Liver (tissue), 3 donors: ENCODE measurements at regions not wholly inside any gene's neighbourhood (a gene's known extent, or its start where the extent isn't known, plus 50 kb on each side); places are given as distances from the start of the nearest gene placed in this dataset.

Experiments
- EGR1 ChIP-seq, 2 donors: IDR thresholded peaks; 2 replicates each; pipeline ENCODE4 v1.6.1; 2016 to 2018; ENCODE audit warnings: antibody characterized with exemption in 2 of 2, low read depth in 2 of 2
- HNF4A ChIP-seq, 2 donors: conservative IDR thresholded peaks; 2 replicates each; pipeline ENCODE4 v1.6.1; 2016; ENCODE audit warnings: antibody characterized with exemption in 2 of 2, mild to moderate bottlenecking in 2 of 2
- JUND ChIP-seq, 2 donors: IDR thresholded peaks; 2 replicates each; pipeline ENCODE4 v1.6.1; 2016; ENCODE audit warnings: antibody characterized with exemption in 2 of 2
- NR2F2 ChIP-seq: IDR thresholded peaks from 2 replicates; pipeline ENCODE4 v1.6.1; 2016; ENCODE audit warnings: antibody characterized with exemption
- RAD21 ChIP-seq, 2 donors: IDR thresholded peaks; 2 replicates each; pipeline ENCODE4 v1.6.1; 2016; ENCODE audit warnings: antibody characterized with exemption in 2 of 2, mild to moderate bottlenecking in 2 of 2
- SP1 ChIP-seq: IDR thresholded peaks from 2 replicates; pipeline ENCODE4 v1.6.1; 2018; ENCODE audit warnings: antibody characterized with exemption, mild to moderate bottlenecking
- TAF1 ChIP-seq: conservative IDR thresholded peaks from 2 replicates; pipeline ENCODE4 v1.6.1; 2016; ENCODE audit warnings: antibody characterized with exemption, mild to moderate bottlenecking
- YY1 ChIP-seq: IDR thresholded peaks from 2 replicates; pipeline ENCODE4 v1.6.1; 2016; ENCODE audit warnings: antibody characterized with exemption, mild to moderate bottlenecking
- TF ChIP-seq, protein P1 (sequence below): IDR thresholded peaks from 2 replicates; pipeline ENCODE4 v1.6.1; 2016; ENCODE audit warnings: antibody characterized with exemption
- TF ChIP-seq, protein P2 (sequence below): fragments of 150-350 bp; IDR thresholded peaks from 2 replicates; pipeline ENCODE4 v1.5.1; 2017; ENCODE audit warnings: improper control_type of control experiment, low read depth, low read length; ENCODE audit not compliant: missing input control
- TF ChIP-seq, protein P3 (sequence below): IDR thresholded peaks from 2 replicates; pipeline ENCODE4 v1.6.1; 2016; ENCODE audit warnings: antibody characterized with exemption
- TF ChIP-seq, protein P4 (sequence below): IDR thresholded peaks from 2 replicates; pipeline ENCODE4 v1.6.1; 2016; ENCODE audit warnings: antibody characterized with exemption
- TF ChIP-seq, protein P5 (sequence below): IDR thresholded peaks from 2 replicates; pipeline ENCODE4 v1.6.1; 2016; ENCODE audit warnings: antibody characterized with exemption, mild to moderate bottlenecking
- donor health status: healthy.
- donor health status: healthy.

DNA sequence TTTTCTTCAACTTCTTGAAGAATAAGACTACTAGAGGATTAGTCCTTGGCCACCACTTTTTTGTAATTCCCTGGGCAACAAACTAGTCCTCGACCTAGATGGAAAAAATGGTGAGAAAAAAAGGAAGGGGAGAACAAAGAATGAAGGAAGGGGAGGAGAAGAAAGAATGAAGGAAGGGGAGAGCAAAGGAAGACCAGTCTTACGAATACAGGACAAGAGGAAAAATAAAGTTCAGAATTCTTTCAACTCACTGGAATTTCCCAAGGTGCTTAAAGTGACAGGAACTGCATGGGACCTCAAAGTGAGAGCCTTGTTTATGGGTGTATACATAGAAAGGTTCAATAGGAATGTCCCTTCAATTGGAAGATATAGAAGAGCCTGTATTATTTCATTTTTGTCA lies 509.3 kb upstream of the JARID2 start:
- TF ChIP-seq, protein P1, sequence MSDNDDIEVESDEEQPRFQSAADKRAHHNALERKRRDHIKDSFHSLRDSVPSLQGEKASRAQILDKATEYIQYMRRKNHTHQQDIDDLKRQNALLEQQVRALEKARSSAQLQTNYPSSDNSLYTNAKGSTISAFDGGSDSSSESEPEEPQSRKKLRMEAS: no peak
- TF ChIP-seq, protein P2, sequence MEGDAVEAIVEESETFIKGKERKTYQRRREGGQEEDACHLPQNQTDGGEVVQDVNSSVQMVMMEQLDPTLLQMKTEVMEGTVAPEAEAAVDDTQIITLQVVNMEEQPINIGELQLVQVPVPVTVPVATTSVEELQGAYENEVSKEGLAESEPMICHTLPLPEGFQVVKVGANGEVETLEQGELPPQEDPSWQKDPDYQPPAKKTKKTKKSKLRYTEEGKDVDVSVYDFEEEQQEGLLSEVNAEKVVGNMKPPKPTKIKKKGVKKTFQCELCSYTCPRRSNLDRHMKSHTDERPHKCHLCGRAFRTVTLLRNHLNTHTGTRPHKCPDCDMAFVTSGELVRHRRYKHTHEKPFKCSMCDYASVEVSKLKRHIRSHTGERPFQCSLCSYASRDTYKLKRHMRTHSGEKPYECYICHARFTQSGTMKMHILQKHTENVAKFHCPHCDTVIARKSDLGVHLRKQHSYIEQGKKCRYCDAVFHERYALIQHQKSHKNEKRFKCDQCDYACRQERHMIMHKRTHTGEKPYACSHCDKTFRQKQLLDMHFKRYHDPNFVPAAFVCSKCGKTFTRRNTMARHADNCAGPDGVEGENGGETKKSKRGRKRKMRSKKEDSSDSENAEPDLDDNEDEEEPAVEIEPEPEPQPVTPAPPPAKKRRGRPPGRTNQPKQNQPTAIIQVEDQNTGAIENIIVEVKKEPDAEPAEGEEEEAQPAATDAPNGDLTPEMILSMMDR: no peak
- no peak for TF ChIP-seq SP1
- TF ChIP-seq, protein P3, sequence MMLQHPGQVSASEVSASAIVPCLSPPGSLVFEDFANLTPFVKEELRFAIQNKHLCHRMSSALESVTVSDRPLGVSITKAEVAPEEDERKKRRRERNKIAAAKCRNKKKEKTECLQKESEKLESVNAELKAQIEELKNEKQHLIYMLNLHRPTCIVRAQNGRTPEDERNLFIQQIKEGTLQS: no peak
- TF ChIP-seq, protein P4, sequence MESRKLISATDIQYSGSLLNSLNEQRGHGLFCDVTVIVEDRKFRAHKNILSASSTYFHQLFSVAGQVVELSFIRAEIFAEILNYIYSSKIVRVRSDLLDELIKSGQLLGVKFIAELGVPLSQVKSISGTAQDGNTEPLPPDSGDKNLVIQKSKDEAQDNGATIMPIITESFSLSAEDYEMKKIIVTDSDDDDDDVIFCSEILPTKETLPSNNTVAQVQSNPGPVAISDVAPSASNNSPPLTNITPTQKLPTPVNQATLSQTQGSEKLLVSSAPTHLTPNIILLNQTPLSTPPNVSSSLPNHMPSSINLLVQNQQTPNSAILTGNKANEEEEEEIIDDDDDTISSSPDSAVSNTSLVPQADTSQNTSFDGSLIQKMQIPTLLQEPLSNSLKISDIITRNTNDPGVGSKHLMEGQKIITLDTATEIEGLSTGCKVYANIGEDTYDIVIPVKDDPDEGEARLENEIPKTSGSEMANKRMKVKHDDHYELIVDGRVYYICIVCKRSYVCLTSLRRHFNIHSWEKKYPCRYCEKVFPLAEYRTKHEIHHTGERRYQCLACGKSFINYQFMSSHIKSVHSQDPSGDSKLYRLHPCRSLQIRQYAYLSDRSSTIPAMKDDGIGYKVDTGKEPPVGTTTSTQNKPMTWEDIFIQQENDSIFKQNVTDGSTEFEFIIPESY: no peak
- TF ChIP-seq TAF1: no peak
- TF ChIP-seq HNF4A (conservative IDR thresholded peaks at IDR 0.05): no peak
- TF ChIP-seq YY1: no peak
- TF ChIP-seq, protein P5, sequence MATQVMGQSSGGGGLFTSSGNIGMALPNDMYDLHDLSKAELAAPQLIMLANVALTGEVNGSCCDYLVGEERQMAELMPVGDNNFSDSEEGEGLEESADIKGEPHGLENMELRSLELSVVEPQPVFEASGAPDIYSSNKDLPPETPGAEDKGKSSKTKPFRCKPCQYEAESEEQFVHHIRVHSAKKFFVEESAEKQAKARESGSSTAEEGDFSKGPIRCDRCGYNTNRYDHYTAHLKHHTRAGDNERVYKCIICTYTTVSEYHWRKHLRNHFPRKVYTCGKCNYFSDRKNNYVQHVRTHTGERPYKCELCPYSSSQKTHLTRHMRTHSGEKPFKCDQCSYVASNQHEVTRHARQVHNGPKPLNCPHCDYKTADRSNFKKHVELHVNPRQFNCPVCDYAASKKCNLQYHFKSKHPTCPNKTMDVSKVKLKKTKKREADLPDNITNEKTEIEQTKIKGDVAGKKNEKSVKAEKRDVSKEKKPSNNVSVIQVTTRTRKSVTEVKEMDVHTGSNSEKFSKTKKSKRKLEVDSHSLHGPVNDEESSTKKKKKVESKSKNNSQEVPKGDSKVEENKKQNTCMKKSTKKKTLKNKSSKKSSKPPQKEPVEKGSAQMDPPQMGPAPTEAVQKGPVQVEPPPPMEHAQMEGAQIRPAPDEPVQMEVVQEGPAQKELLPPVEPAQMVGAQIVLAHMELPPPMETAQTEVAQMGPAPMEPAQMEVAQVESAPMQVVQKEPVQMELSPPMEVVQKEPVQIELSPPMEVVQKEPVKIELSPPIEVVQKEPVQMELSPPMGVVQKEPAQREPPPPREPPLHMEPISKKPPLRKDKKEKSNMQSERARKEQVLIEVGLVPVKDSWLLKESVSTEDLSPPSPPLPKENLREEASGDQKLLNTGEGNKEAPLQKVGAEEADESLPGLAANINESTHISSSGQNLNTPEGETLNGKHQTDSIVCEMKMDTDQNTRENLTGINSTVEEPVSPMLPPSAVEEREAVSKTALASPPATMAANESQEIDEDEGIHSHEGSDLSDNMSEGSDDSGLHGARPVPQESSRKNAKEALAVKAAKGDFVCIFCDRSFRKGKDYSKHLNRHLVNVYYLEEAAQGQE: no peak
- no peak for TF ChIP-seq RAD21 (IDR thresholded peaks at IDR 0.05)
- TF ChIP-seq JUND (IDR thresholded peaks at IDR 0.05): no peak
- no peak for TF ChIP-seq NR2F2
- TF ChIP-seq EGR1 (IDR thresholded peaks at IDR 0.05; ENCODE audit: low read depth in 2 of 2): no peak
